ENCODE measurements at regions not wholly inside any gene's neighbourhood (a gene's known extent, or its start where the extent isn't known, plus 50 kb on each side); places are given as distances from the start of the nearest gene placed in this dataset.

- no peak for TF ChIP-seq CTCF (IDR thresholded peaks at IDR 0.05 in 4 of 5, conservative IDR thresholded peaks at IDR 0.05 in 1 of 5)
- no peak for TF ChIP-seq POLR2A (IDR thresholded peaks at IDR 0.05)
These were observed 72.2 kb upstream of the MYCN start for GRCh38 chr2:15868186-15868585.
